DND-41 (cell line): ENCODE measurements at regions not wholly inside any gene's neighbourhood (a gene's known extent, or its start where the extent isn't known, plus 50 kb on each side); places are given as distances from the start of the nearest gene placed in this dataset.

Source experiments
- CTCF ChIP-seq: IDR thresholded peaks from 2 replicates; pipeline ENCODE4 v1.5.1; 2012; ENCODE audit warnings: borderline replicate concordance, low read length, moderate library complexity, mild to moderate bottlenecking; ENCODE audit not compliant: poor library complexity, severe bottlenecking; ENCODE audit errors: extremely low read depth
- EZH2 ChIP-seq: IDR thresholded peaks from 3 replicates; pipeline ENCODE4 v1.6.1; 2012; ENCODE audit warnings: borderline replicate concordance, low read depth, mild to moderate bottlenecking, moderate library complexity, low read length, inconsistent platforms; ENCODE audit not compliant: severe bottlenecking

- TF ChIP-seq CTCF: no peak
- TF ChIP-seq EZH2: no peak
Observed at GRCh38 chr12:115776399-115776798, 501.1 kb downstream of the MED13L start.
